ENCODE measurements at regions not wholly inside any gene's neighbourhood (a gene's known extent, or its start where the extent isn't known, plus 50 kb on each side); places are given as distances from the start of the nearest gene placed in this dataset.

- Histone ChIP-seq H3K9ac (ENCODE audit: low read length in 3 of 3) (no peak overlapping the region), H3K4me1 (ENCODE audit: control insufficient read depth in 2 of 3, insufficient read depth in 2 of 3, low read depth in 1 of 3, low read length in 3 of 3) (no peaks in the 10 kb centered on the region), H3K4me3 (ENCODE audit: low read length in 3 of 3) (no peak overlapping the region), H3K36me3 (ENCODE audit: control insufficient read depth in 2 of 3, insufficient read depth in 3 of 3, low read length in 3 of 3) (no peaks in the 10 kb centered on the region), H3K27ac (ENCODE audit: low read depth in 2 of 2, low read length in 2 of 2) (no peak overlapping the region), H3K9me3 (ENCODE audit: control insufficient read depth in 2 of 3, insufficient read depth in 1 of 3, low read length in 3 of 3) (peaks cover 0 to 8% (median 3%) of the 10 kb centered on the region in 3 donors), H3K27me3 (ENCODE audit: control insufficient read depth, insufficient read depth, low read length) (no peaks in the 10 kb centered on the region)
- FAIRE-seq (no peak), DNase-seq (no peak)
- intact Hi-C loops (cut with DNase I) = no loop called here
- TF ChIP-seq CTCF (IDR thresholded peaks at IDR 0.05; ENCODE audit: borderline replicate concordance, extremely low read depth, insufficient read depth) = no peak
Observed at GRCh38 chr9:88716596-88717290, 181.8 kb downstream of the NXNL2 start.

GRCh38 chr9:88721025-88721424, 186.0 kb downstream of the NXNL2 start:
- DNase-seq = no peak
- no peak for TF ChIP-seq CTCF (IDR thresholded peaks at IDR 0.05; ENCODE audit: borderline replicate concordance, extremely low read depth, insufficient read depth)
- H3K27ac ChIP-seq (ENCODE audit: low read depth in 2 of 2, low read length in 2 of 2) = no peak overlapping the region

GRCh38 chr9:88721495-88722279, 186.7 kb downstream of the NXNL2 start:
- no peak for TF ChIP-seq CTCF (IDR thresholded peaks at IDR 0.05; ENCODE audit: borderline replicate concordance, extremely low read depth, insufficient read depth)
- Histone ChIP-seq H3K9me3 (ENCODE audit: control insufficient read depth in 2 of 3, insufficient read depth in 1 of 3, low read length in 3 of 3) (no peaks in the 10 kb centered on the region), H3K27me3 (ENCODE audit: control insufficient read depth, insufficient read depth, low read length) (no peaks in the 10 kb centered on the region), H3K36me3 (ENCODE audit: control insufficient read depth in 2 of 3, insufficient read depth in 3 of 3, low read length in 3 of 3) (no peaks in the 10 kb centered on the region), H3K9ac (ENCODE audit: low read length in 3 of 3) (no peak overlapping the region), H3K27ac (ENCODE audit: low read depth in 2 of 2, low read length in 2 of 2) (no peak overlapping the region), H3K4me3 (ENCODE audit: low read length in 3 of 3) (no peak overlapping the region), H3K4me1 (ENCODE audit: control insufficient read depth in 2 of 3, insufficient read depth in 2 of 3, low read depth in 1 of 3, low read length in 3 of 3) (no peaks in the 10 kb centered on the region)
- FAIRE-seq (no peak), DNase-seq (no peak)
- intact Hi-C loops (cut with DNase I) = no loop called here

More at GRCh38 chr9:88721025-88721424, 186.0 kb downstream of the NXNL2 start:
- intact Hi-C loops (cut with DNase I) = no loop called here
- FAIRE-seq = no peak
- H3K4me1 ChIP-seq (ENCODE audit: control insufficient read depth in 2 of 3, insufficient read depth in 2 of 3, low read depth in 1 of 3, low read length in 3 of 3) = no peaks in the 10 kb centered on the region
- no peak overlapping the region for H3K9ac ChIP-seq (ENCODE audit: low read length in 3 of 3)
- no peaks in the 10 kb centered on the region for H3K9me3 ChIP-seq (ENCODE audit: control insufficient read depth in 2 of 3, insufficient read depth in 1 of 3, low read length in 3 of 3)
- H3K4me3 ChIP-seq (ENCODE audit: low read length in 3 of 3) = no peak overlapping the region
- no peaks in the 10 kb centered on the region for H3K36me3 ChIP-seq (ENCODE audit: control insufficient read depth in 2 of 3, insufficient read depth in 3 of 3, low read length in 3 of 3)
- H3K27me3 ChIP-seq (ENCODE audit: control insufficient read depth, insufficient read depth, low read length) = no peaks in the 10 kb centered on the region
